ENCODE measurements at regions not wholly inside any gene's neighbourhood (a gene's known extent, or its start where the extent isn't known, plus 50 kb on each side); places are given as distances from the start of the nearest gene placed in this dataset.
"Not testable (repeated sequence)": the region's sequence is repeated elsewhere in the genome, so short reads cannot be mapped to it uniquely, and the experiment has no call there.

DNA sequence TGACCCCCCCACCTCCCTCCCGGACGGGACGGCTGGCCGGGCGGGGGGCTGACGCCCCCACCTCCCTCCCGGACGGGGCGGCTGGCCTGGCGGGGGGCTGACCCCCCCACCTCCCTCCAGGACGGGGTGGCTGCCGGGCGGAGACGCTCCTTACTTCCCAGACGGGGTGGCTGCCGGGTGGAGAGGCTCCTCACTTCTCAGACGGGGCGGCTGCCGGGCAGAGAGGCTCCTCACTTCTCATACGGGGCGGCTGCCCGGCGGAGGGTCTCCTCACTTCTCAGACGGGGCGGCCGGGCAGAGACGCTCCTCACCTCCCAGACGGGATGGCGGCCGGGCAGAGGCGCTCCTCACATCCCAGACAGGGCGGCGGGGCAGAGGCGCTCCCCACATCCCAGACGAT, 84.7 kb downstream of the OR2B2 start:
- not testable (repeated sequence) for DNase-seq (ENCODE audit: low spot score in 2 of 2); FAIRE-seq

DNA sequence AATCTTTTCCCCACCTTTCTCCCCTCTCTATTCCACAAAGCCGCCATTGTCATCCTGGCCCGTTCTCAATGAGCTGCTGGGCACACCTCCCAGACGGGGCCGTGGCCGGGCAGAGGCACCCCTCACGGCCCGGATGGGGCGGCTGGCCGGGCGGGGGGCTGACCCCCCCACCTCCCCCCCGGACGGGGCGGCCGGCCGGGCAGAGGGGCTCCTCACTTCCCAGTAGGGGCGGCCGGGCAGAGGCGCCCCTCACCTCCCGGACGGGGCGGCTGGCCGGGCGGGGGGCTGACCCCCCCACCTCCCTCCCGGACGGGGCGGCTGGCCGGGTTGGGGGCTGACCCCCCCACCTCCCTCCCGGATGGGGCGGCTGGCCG, 85.6 kb downstream of the OR2B2 start:
- FAIRE-seq; DNase-seq (ENCODE audit: low spot score in 2 of 2): not testable (repeated sequence)

DNA sequence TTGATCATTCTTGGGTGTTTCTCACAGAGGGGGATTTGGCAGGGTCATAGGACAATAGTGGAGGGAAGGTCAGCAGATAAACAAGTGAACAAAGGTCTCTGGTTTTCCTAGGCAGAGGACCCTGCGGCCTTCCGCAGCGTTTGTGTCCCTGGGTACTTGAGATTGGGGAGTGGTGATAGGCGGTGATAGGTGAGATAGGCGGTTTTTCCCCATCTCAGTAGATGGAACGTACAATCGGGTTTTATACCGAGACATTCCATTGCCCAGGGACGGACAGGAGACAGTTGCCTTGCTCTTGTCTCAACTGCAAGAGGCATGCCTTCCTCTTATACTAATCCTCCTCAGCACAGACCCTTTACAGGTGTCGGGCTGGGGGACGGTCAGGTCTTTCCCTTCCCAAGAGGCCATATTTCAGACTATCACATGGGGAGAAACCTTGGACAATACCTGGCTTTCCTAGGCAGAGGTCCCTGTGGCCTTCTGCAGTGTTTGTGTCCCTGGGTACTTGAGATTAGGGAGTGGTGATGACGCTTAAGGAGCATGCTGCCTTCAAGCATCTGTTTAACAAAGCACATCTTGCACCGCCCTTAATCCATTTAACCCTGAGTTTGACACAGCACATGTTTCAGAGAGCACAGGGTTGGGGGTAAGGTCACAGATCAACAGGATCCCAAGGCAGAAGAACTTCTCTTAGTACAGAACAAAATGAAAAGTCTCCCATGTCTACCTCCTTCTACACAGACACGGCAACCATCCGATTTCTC, 86.2 kb downstream of the OR2B2 start:
- DNase-seq (ENCODE audit: low spot score in 2 of 2); FAIRE-seq: not testable (repeated sequence)

DNA sequence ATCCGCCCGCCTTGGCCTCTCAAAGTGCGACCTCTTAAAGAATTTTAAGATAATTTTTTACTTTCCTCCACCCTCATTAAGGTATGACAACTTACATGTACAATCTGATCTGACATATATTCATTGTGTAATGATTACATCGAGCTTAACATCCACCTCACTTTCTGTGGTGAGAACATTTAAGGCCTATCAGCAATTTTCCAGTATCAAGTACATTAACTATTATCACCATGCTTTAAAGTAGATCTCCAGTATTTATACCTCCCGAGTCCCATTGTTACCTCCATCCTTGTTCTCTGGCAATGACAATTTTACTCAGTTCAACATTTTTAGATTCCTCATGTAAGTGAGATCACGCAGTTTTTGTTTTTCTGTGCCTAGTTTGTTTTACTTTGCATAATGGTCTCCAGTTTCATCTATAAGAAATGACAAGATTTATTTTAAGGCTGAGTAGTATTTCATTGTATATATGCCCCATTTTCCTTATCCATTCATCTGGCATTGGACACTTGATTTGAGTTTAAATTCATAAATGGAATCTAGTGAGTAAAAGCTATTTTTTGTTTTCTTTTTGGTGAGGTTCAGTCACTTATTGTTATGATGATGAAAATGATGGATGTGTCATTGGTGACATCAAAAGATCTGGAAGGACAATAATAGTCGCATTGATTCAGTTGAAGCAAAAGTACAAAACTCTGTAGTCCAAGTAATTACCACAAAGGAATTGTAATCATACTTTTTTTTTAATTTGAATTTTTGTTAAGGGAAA, 87.0 kb downstream of the OR2B2 start:
- DNase-seq (ENCODE audit: low spot score in 2 of 2) (no peak), FAIRE-seq (no peak)

DNA sequence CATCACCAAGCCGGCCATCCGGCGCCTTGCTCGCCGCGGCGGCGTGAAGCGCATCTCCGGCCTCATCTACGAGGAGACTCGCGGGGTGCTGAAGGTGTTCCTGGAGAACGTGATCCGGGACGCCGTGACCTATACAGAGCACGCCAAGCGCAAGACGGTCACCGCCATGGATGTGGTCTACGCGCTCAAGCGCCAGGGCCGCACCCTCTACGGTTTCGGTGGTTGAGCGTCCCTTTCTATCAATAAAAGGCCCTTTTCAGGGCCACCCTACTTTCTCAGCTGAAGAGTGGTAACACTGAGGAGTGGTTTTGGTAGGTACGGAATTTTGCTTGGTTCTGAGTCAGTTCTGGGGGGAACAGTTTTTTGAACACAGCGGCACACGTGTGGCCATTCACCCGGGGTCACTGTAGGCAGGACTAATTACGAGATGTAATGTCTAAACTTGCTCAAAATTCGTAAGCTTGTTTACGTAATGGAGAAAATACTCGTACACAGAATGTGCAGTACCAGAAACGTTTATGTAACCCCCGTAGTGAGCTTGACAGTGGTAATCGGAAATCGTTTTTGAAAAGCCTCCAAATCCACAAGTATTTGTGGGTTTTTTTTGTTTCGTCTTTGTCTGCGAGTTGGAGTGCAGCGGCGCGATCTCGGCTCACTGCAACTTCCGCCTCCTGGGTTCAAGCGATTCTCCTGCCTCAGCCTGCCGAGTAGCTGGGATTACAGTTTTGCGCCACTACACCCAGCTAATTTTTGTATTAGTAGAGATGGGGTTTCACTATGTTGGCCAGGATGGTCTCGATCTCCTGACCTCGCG, 87.8 kb downstream of the OR2B2 start:
- not testable (repeated sequence) for DNase-seq (ENCODE audit: low spot score in 2 of 2); FAIRE-seq

DNA sequence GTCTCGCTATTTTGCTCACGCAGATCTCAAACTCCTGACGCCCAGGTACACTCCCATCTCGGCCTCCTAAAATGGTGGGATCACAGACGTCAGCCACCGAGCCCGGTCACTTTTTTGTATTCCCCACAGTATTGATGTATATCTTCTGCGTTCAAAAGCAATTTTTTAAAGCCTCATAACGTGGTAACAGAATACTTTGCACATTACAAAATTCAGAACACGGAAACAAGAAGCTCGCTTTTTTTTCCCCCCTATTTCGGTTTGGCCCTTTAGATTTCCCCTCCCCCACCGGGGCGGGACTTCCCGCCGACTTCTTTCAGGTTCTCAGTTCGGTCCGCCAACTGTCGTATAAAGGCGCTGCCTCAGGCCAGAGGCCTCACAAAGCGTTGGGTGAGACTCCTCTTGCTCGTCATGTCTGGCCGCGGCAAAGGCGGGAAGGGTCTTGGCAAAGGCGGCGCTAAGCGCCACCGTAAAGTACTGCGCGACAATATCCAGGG, 88.4 kb downstream of the OR2B2 start:
- FAIRE-seq; DNase-seq (ENCODE audit: low spot score in 2 of 2): not testable (repeated sequence)

DNA sequence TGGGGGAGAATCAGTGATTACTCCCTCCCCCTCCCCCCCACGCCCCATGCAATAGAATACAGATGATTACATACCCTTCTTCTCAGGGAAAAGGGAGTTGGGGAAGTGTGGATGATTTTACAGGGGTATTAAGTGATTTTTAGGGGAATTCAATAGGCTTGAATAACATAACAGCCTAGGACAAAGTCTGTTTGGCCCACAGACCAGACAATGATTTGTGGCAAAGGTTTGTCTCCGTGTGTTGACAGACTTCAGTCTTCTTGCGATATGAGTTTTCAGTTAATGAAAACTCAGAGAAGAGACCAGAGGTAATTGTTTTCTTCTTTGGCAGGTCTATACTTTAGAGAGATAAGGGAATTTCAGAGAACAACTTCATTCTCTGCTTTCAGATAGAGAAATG, 95.3 kb downstream of the OR2B2 start:
- DNase-seq (ENCODE audit: low spot score in 2 of 2): no peak
- no peak for FAIRE-seq

DNA sequence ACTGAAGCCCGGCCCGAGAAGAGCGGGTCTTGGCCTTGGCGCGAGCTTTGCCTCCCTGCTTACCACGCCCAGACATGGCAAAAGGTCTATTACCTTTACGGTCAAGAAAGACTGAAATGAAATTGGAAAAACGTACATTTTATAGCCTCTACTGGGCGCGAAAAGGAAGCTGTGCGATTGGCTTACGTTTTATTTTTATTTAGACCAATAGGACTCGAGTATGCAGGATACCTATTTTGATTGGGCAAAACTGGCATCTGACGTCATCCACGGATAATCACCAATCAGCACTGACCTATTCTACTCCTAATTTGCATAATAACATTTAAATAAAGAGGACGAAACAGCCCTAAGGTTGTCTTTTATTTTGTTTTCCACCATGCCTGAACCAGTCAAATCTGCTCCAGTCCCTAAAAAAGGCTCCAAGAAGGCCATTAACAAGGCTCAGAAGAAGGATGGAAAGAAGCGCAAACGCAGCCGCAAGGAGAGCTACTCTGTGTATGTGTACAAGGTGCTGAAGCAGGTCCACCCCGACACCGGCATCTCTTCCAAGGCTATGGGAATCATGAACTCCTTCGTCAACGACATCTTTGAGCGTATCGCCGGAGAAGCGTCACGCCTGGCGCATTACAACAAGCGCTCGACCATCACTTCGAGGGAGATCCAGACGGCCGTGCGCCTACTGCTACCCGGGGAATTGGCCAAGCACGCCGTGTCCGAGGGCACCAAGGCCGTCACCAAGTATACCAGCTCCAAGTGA, 97.4 kb downstream of the OR2B2 start:
- FAIRE-seq (no peak), DNase-seq (ENCODE audit: low spot score in 2 of 2) (no peak)

DNA sequence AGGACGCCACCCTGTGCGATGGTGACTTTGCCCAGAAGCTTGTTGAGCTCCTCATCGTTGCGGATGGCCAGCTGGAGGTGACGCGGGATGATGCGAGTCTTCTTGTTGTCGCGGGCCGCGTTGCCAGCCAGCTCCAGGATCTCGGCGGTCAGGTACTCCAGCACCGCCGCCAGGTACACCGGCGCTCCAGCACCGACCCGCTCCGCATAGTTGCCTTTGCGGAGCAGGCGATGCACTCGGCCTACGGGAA, 97.9 kb downstream of the OR2B2 start:
- FAIRE-seq; DNase-seq (ENCODE audit: low spot score in 2 of 2): not testable (repeated sequence)

DNA sequence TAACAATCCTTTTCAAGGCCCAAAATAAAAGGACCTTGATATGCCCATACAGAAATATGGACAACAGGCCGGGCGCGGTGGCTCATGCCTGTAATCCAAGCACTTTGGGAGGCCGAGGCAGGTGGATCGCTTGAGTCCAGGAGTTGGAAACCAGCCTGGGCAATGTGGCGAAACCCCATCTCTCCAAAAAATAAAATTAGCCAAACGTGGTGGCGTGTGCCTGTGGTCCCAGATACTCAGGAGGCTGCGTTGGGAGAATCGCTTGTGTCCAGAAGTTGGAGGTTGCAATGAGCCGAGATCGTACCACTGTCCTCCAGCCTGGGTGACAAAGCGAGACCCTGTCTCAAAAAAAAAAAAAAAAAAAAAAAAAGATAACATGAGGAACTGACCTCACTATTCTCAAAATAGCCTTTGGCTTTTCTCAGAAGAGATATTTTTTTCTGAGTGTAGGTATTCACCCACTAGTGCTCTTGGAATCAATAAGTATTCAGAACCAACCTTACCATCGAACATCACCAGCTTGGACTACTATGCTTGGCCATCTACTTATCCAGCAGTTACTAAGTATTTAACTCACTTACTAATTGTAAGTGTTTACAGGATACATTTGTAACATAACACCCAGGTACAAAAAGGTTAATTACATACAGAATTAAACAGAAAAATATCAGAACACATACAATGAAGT, 99.2 kb downstream of the OR2B2 start:
- no peak for DNase-seq (ENCODE audit: low spot score in 2 of 2)
- FAIRE-seq: no peak

DNA sequence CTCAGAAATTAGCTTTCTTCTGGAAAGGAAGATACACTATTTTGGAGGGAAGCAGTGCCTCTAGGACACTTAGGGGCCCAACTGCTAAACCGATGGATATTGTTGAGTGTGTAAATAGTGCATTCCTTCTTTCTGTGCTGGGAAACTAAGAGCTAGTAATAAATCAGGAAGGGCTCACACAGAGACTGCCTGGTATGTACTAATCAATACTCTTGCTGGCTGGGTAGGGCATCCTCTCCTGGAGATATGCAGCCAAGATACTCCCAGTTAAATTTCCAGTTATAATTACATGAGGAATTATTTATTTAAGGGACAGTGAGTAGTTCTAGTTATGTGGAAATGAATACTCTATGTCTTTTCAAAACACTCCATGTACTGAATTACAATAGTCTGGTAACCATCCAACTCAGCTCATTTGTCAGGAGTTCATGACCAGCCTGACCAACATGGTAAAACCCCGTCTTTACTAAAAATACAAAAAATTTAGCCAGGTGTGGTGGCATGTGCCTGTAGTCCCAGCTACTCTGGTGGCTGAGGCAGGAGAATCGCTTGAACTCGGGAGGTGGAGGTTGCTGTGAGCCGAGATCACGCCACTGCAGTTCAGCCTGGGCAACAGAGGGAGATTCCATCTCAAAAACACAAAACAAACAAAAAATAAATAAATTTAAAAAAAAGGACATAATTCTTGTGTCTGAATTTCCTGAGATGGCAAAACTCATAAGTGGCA, 100.0 kb downstream of the OR2B2 start:
- DNase-seq (ENCODE audit: low spot score in 2 of 2): no peak
- no peak for FAIRE-seq

DNA sequence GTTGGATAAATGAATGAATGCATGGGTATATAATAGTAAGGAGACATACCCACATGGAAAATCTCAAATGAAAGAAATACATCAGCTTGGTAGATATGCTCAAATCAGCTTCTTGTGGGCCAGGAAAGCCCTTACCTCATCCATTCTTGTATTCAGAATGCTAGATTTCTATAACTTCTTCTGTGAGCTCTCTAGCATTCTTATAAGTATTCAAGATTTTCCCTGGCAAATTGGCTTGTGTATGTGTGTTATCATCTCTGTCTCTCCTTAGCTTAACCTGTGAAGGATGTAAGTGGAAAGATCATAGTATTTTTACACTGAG, 100.8 kb downstream of the OR2B2 start:
- no peak for FAIRE-seq
- no peak for DNase-seq (ENCODE audit: low spot score in 2 of 2)

DNA sequence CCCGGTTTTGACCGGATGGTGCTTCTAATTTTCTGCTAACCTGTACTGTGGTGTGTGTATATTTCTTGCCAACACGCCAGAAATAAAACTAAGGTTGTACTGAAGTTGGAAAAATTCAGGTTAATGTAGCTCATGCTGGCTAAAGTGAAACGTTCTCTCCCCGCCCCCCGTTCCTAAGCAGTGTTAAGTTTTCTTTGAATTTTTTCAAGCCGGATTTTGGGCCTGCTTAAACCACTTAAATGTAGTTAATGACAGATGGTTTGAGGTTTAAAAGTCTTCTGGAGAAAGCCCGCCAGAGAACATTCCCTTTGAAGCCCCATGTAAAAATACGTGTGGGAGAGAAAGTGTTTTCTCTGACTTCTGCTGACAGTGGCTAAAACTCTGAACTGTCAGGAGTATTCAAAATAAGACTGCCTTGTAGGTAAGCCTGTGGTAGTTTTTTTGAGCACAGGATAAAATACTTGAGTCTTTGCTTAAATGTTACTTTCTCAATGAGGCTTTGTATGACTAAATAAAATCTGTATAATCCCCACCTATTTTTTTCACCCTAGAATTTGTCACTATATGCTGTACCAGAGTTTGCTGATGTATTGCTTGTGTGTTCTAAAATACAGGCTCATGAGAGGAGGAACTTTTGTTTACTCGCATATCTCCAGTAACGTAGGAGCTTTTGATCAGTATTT, 101.3 kb downstream of the OR2B2 start:
- no peak for FAIRE-seq
- DNase-seq (ENCODE audit: low spot score in 2 of 2): no peak

DNA sequence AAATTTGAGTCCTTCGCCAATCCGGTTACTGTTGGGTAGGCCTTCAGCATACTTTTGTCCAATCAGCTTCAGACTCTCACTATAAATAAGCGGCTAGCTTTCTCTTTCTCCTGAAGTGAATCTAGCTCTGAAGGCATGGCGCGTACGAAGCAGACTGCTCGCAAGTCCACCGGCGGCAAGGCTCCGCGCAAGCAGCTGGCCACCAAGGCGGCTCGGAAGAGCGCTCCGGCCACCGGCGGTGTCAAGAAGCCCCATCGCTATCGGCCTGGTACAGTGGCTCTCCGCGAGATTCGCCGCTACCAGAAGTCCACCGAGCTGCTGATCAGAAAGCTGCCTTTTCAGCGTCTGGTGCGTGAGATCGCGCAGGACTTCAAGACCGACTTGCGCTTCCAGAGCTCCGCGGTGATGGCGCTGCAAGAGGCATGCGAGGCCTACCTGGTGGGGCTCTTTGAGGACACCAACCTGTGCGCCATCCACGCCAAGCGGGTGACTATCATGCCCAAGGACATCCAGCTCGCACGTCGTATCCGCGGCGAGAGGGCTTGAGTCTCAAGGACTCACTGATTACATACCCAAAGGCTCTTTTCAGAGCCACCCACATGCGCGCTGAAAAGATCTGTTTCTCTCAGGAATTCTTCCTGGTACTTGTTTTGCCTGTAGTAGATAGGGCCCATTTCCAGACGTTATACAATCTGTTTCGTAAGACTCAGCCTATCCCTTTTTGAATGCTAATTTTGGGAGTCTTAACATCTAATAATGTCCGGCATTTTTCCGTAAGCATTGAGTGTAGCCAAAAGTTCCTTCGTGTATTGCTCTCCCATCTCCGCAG, 102.0 kb downstream of the OR2B2 start:
- FAIRE-seq (no peak), DNase-seq (ENCODE audit: low spot score in 2 of 2) (no peak)

DNA sequence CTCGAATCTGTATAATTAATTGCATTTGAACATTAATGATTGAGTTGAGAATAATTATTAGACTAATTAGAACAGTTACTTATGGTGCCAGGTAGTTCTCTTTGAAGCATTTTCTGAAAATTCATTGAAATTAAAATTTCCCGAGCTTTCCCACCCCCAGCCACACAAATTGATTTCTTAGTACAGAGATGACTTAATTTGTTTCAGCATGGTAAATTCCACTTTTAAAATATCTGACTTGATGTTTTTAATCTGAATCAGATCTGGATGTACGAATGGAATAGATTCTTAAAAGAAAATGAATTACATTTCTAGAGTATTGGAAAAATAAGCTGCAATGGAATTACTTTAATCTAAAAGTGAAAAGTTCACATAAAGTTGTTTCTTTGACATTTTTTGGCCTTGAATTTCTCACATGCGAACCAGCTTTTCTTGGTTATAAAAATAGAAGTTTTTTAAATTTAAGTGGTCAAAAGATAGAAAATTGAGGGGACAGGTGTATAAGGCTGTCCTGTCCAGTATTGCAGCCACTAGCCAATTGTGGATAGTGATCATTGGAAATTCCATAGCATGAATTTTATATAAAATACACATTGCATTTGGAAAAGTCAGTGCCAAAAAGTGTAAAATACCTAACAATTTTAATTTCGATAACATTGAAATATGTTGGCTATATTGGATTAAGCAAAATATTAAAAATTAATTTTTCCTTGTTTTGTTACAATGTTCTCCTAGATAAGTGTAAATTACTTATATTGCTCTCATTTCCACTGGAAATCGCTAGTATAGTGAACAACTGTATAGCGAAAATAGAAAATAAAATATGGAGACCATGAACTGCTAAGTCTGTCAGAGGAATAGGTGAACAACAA, 102.9 kb downstream of the OR2B2 start:
- FAIRE-seq: no peak
- DNase-seq (ENCODE audit: low spot score in 2 of 2): no peak

DNA sequence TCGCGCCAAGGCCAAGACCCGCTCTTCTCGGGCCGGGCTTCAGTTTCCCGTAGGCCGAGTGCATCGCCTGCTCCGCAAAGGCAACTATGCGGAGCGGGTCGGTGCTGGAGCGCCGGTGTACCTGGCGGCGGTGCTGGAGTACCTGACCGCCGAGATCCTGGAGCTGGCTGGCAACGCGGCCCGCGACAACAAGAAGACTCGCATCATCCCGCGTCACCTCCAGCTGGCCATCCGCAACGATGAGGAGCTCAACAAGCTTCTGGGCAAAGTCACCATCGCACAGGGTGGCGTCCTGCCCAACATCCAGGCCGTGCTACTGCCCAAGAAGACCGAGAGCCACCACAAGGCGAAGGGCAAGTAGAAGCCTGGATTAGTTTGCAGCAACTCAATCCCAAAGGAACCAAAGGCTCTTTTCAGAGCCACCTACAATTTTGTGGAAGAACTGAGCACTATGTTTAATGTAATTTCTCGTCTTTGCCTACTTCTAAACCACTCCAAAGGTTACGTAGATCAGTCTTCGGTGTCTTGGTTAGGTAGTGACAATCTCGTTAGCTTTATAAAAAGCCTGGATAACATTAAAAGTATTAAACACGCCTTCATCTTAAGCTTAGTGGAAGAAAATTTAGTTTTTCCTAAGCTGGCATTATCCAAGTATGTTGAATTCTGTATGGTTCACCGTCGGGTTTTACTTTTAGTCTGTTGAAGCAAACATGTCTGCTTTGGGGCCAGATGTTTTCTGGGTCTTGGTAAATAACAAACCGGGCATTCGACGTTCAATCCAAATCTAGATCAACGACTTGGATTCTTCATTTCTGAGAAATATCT, 103.7 kb downstream of the OR2B2 start:
- DNase-seq (ENCODE audit: low spot score in 2 of 2); FAIRE-seq: not testable (repeated sequence)

Data from frontal cortex (tissue), 3 donors.